Mesenchymal stem cell (in vitro differentiated cells and primary cell): ENCODE measurements at regions not wholly inside any gene's neighbourhood (a gene's known extent, or its start where the extent isn't known, plus 50 kb on each side); places are given as distances from the start of the nearest gene placed in this dataset.

Experiments
- DNase-seq: peaks from one replicate; pipeline ENCODE4 v3.0.0-alpha.2; 2013
- H2AFZ ChIP-seq: one replicate; pipeline ENCODE4 v1.6.1; 2013; ENCODE audit warnings: low read depth, mild to moderate bottlenecking, control low read depth, inconsistent platforms, low read length, moderate library complexity
- H2AK5ac ChIP-seq: 2 replicates; pipeline ENCODE4 v1.6.1; 2013; ENCODE audit warnings: low read length, moderate library complexity, mild to moderate bottlenecking, inconsistent platforms; ENCODE audit not compliant: severe bottlenecking
- H2BK120ac ChIP-seq: one replicate; pipeline ENCODE4 v1.6.1; 2013; ENCODE audit warnings: low read depth, mild to moderate bottlenecking, inconsistent platforms, low read length, moderate library complexity
- H2BK12ac ChIP-seq, 2 experiments: one replicate each; pipeline ENCODE4 v1.6.1; 2013; ENCODE audit warnings: inconsistent platforms in 2 of 2, low read length in 2 of 2, mild to moderate bottlenecking in 2 of 2, moderate library complexity in 2 of 2, control low read depth in 1 of 2
- H2BK15ac ChIP-seq: one replicate; pipeline ENCODE4 v1.6.1; 2013; ENCODE audit warnings: mild to moderate bottlenecking, low read depth, inconsistent platforms; ENCODE audit not compliant: poor library complexity, severe bottlenecking
- H2BK5ac ChIP-seq: 2 replicates; pipeline ENCODE4 v1.6.1; 2013; ENCODE audit warnings: low read depth, mild to moderate bottlenecking, low read length, control low read depth, inconsistent platforms; ENCODE audit not compliant: poor library complexity, severe bottlenecking
- H3K14ac ChIP-seq, 2 experiments: one replicate each; pipeline ENCODE4 v1.6.1; 2013; ENCODE audit warnings: inconsistent platforms in 2 of 2, low read length in 2 of 2, control low read depth in 1 of 2, mild to moderate bottlenecking in 1 of 2, moderate library complexity in 1 of 2
- H3K18ac ChIP-seq, 2 experiments: one replicate each; pipeline ENCODE4 v1.6.1; 2013; ENCODE audit warnings: inconsistent platforms in 2 of 2, low read length in 2 of 2, control low read depth in 1 of 2, low read depth in 1 of 2, mild to moderate bottlenecking in 1 of 2
- H3K23ac ChIP-seq, 2 experiments: one replicate each; pipeline ENCODE4 v1.6.1; 2013; ENCODE audit warnings: inconsistent platforms in 2 of 2, low read length in 2 of 2, mild to moderate bottlenecking in 2 of 2, moderate library complexity in 2 of 2, control low read depth in 1 of 2
- H3K27ac ChIP-seq: 2 replicates; pipeline ENCODE4 v1.5.1; 2013; ENCODE audit warnings: mild to moderate bottlenecking, moderate library complexity, low read length, control low read depth, inconsistent platforms; ENCODE audit not compliant: poor library complexity, severe bottlenecking
- H3K27me3 ChIP-seq, 2 experiments: 2 replicates each; pipeline versions ENCODE4 v1.6.1 to v1.7.0; 2013; ENCODE audit warnings: low read length in 2 of 2, mild to moderate bottlenecking in 2 of 2, moderate library complexity in 2 of 2, control low read depth in 1 of 2, inconsistent platforms in 1 of 2; ENCODE audit not compliant: control insufficient read depth in 1 of 2, insufficient read depth in 1 of 2
- H3K36me3 ChIP-seq, 2 experiments: 2 replicates each; pipeline versions ENCODE4 v1.6.1 to v1.7.0; 2013; ENCODE audit warnings: low read length in 2 of 2, control low read depth in 1 of 2, inconsistent platforms in 1 of 2, low read depth in 1 of 2, mild to moderate bottlenecking in 1 of 2; ENCODE audit not compliant: insufficient read depth in 2 of 2, control insufficient read depth in 1 of 2
- H3K4ac ChIP-seq, 2 experiments: one replicate each; pipeline ENCODE4 v1.6.1; 2013; ENCODE audit warnings: inconsistent platforms in 2 of 2, low read length in 2 of 2, mild to moderate bottlenecking in 2 of 2, moderate library complexity in 2 of 2, control low read depth in 1 of 2, low read depth in 1 of 2
- H3K4me1 ChIP-seq: 2 replicates; pipeline ENCODE4 v1.6.1; 2013; ENCODE audit warnings: low read depth, low read length, control low read depth; ENCODE audit not compliant: control insufficient read depth, insufficient read depth
- H3K4me2 ChIP-seq: 2 replicates; pipeline ENCODE4 v1.6.1; 2013; ENCODE audit warnings: low read length, mild to moderate bottlenecking, inconsistent platforms; ENCODE audit not compliant: poor library complexity, severe bottlenecking
- H3K4me3 ChIP-seq, 2 experiments: 2 replicates each; pipeline versions ENCODE4 v1.5.1 to v1.7.0; 2013; ENCODE audit warnings: low read length in 2 of 2, mild to moderate bottlenecking in 2 of 2, control low read depth in 1 of 2, low read depth in 1 of 2; ENCODE audit not compliant: insufficient read depth in 1 of 2
- H3K79me1 ChIP-seq: replicated peaks from 2 replicates; pipeline ENCODE4 v1.6.1; 2013; ENCODE audit warnings: mild to moderate bottlenecking, control low read depth, low read length, inconsistent platforms; ENCODE audit not compliant: poor library complexity, severe bottlenecking
- H3K9ac ChIP-seq: 2 replicates; pipeline ENCODE4 v1.7.0; 2013; ENCODE audit warnings: mild to moderate bottlenecking, low read length, moderate library complexity
- H3K9me3 ChIP-seq: 2 replicates; pipeline ENCODE4 v1.7.0; 2013; ENCODE audit warnings: mild to moderate bottlenecking, low read length; ENCODE audit not compliant: control insufficient read depth
- H4K8ac ChIP-seq: one replicate; pipeline ENCODE4 v1.6.1; 2013; ENCODE audit warnings: inconsistent platforms, mild to moderate bottlenecking, low read length, moderate library complexity
- H4K91ac ChIP-seq: one replicate; pipeline ENCODE4 v1.6.1; 2013; ENCODE audit warnings: mild to moderate bottlenecking, low read length, inconsistent platforms
- WGBS: methylation state at CpG from one replicate; pipeline ENCODE4 v1.1.7; 2013; ENCODE audit warnings: mixed read lengths; 5-methylcytosine and 5-hydroxymethylcytosine counted together

DNA sequence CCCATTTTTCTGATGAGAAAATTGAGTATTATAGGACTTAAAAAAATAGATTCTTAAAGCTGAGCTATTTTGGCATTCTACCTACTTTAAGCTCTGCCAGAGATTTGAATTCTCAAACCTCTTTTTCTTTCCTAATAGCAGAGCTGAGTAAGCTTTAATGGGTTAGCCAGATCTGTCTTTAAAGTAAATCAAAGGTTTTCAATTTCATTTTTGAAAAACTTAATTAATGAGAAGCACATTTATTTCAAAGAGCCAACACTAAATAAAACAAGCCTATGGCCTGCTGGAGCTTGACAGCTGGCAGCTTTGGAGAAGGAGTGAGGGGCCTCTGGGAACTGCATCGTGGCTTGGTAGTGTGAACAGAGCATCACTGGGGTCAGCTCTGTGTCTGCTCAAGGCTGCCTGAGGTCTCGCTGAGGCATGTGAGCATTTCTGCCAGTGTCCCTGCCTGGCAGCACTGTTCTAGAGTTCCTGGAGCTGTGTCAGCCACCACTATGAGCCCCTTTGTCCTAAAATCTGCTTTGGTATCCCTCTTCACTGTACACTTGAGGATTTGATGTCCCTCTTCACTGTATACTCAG lies 50.4 kb upstream of the PRSS23 start:
- Histone ChIP-seq H3K27ac (no peak overlapping the region), H3K9ac (peak overlapping the region; percentile 44), H2BK12ac (peak overlapping the region in 1 of 2 experiments; percentile 71), H2BK5ac (no peak overlapping the region), H2BK120ac (no peak overlapping the region), H3K4me2 (no peak overlapping the region), H4K91ac (no peak overlapping the region), H3K36me3 (no peaks in the 10 kb centered on the region), H3K23ac (no peak overlapping the region), H3K79me1 (no peaks in the 10 kb centered on the region), H3K4ac (no peak overlapping the region), H3K4me1 (peaks cover 14% of the 10 kb centered on the region), H3K18ac (peak overlapping the region in 1 of 2 experiments; percentile 34), H3K9me3 (no peaks in the 10 kb centered on the region), H4K8ac (peak overlapping the region; percentile 39), H2AFZ (no peak overlapping the region), H3K14ac (no peak overlapping the region), H3K27me3 (no peaks in the 10 kb centered on the region), H3K4me3 (no peak overlapping the region), H2BK15ac (peak overlapping the region; percentile 61), H2AK5ac (peak overlapping the region; percentile 16)
- 32% methylated on average over 2 of the region's 2 CpGs for WGBS
- peak; percentile 40 for DNase-seq

DNA sequence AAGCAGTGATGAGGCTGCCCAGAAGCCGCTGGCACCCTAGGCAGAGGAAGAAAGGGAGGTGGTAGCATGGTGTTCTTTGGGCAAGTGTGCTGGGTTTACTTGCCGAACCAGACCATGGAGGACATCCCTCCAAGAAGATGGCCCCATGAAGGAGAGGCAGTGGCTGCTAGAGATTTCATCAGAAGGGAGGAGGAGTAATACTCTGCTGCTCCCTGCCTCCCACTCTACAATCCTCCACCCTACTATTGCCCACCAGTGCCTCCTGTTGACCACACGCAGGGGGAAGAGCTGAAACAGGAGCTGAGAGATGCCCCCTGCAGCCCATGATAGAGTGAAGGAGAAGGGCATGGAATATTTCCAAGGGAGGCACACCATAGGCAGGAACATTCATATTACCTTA lies 51.0 kb upstream of the PRSS23 start:
- Histone ChIP-seq H3K4me3 (no peak overlapping the region), H3K18ac (peak overlapping the region; percentile 28 to 79), H4K8ac (peak overlapping the region; percentile 8), H3K14ac (peak overlapping the region in 1 of 2 experiments; percentile 95), H2BK15ac (peak overlapping the region; percentile 75), H2BK5ac (no peak overlapping the region), H2AK5ac (peak overlapping the region; percentile 97), H3K27ac (no peak overlapping the region), H3K9ac (no peak overlapping the region), H3K4me1 (peaks cover 14% of the 10 kb centered on the region), H3K23ac (no peak overlapping the region), H4K91ac (peak overlapping the region; percentile 91), H3K36me3 (no peaks in the 10 kb centered on the region), H3K4ac (peak overlapping the region in 1 of 2 experiments; percentile 60), H2AFZ (no peak overlapping the region), H3K79me1 (no peaks in the 10 kb centered on the region), H3K4me2 (no peak overlapping the region), H2BK120ac (no peak overlapping the region), H3K27me3 (no peaks in the 10 kb centered on the region), H3K9me3 (no peaks in the 10 kb centered on the region), H2BK12ac (peak overlapping the region; percentile 41 to 93)
- DNase-seq: no peak
- WGBS: 100% methylated on average over 1 of the region's 3 CpGs

DNA sequence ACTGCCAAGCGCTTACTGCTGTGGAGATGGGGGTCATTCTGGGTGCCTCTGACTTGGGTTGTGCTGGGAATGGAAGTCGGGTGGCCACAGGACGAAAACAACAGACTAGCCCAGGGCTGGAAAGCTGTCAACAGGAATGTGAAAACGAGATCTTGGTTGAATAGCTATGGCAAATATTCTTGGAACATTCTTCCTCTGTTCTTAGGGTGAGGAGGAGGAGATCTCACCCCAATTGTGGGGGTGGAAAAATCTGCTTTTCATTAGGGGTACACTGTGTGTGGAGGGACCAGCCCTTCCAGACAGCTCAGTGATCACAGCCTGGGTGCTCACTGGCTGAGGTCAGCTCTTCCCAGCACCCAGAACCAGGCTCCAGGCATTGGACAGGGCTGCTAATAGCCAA lies 52.0 kb upstream of the PRSS23 start:
- H3K27me3 ChIP-seq: no peaks in the 10 kb centered on the region
- peak overlapping the region; percentile 38 for H3K27ac ChIP-seq
- no peak overlapping the region for H3K4me3 ChIP-seq
- peak overlapping the region; percentile 86 for H2BK5ac ChIP-seq
- H4K8ac ChIP-seq: no peak overlapping the region
- no peaks in the 10 kb centered on the region for H3K36me3 ChIP-seq
- no peak for DNase-seq
- 80% methylated on average over 4 of the region's 4 CpGs for WGBS
- no peak overlapping the region for H2BK15ac ChIP-seq
- peak overlapping the region; percentile 56 for H4K91ac ChIP-seq
- peak overlapping the region in 1 of 2 experiments; percentile 80 for H3K23ac ChIP-seq
- peak overlapping the region; percentile 14 to 61 for H2BK12ac ChIP-seq
- peak overlapping the region; percentile 99 for H2AK5ac ChIP-seq
- no peaks in the 10 kb centered on the region for H3K9me3 ChIP-seq
- peaks cover 13% of the 10 kb centered on the region for H3K4me1 ChIP-seq
- peak overlapping the region; percentile 1 to 63 for H3K18ac ChIP-seq
- no peak overlapping the region for H3K9ac ChIP-seq
- no peak overlapping the region for H3K4me2 ChIP-seq
- H2AFZ ChIP-seq: no peak overlapping the region
- H3K4ac ChIP-seq: peak overlapping the region in 1 of 2 experiments; percentile 64
- no peak overlapping the region for H2BK120ac ChIP-seq
- H3K14ac ChIP-seq: peak overlapping the region in 1 of 2 experiments; percentile 82
- no peaks in the 10 kb centered on the region for H3K79me1 ChIP-seq

DNA sequence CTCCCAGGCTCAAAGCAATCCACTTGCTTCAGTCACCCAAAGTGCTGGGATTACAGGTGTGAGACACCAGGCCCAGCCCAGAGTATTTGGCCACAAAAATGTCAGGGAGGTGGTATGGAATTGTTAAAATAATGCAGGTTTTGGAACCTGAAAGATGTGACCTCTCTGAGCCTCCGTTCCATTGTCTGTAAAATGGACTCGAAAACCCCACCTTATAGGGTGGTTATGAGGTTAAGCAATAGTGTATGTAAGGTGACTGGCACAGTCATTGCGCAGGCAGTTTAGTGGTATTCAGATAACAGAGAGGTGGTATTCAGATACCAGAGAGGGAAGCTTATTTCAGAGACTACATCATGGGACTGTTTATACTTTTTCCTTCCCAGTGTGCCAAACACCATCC lies 52.5 kb upstream of the PRSS23 start:
- Histone ChIP-seq H2BK120ac (no peak overlapping the region), H3K4me1 (peaks cover 16% of the 10 kb centered on the region), H4K91ac (no peak overlapping the region), H3K79me1 (no peaks in the 10 kb centered on the region), H3K14ac (no peak overlapping the region), H3K4ac (peak overlapping the region in 1 of 2 experiments; percentile 7), H3K9me3 (no peaks in the 10 kb centered on the region), H3K4me3 (no peak overlapping the region), H2AK5ac (peak overlapping the region; percentile 86), H3K4me2 (no peak overlapping the region), H4K8ac (peak overlapping the region; percentile 62), H3K9ac (no peak overlapping the region), H3K36me3 (no peaks in the 10 kb centered on the region), H2AFZ (no peak overlapping the region), H3K27ac (peak overlapping the region; percentile 80), H3K27me3 (no peaks in the 10 kb centered on the region), H2BK5ac (peak overlapping the region; percentile 88), H2BK15ac (no peak overlapping the region), H2BK12ac (peak overlapping the region in 1 of 2 experiments; percentile 56), H3K23ac (no peak overlapping the region), H3K18ac (peak overlapping the region in 1 of 2 experiments; percentile 63)
- DNase-seq: no peak
- WGBS: 96% methylated on average over 3 of the region's 3 CpGs
